GDM1 (cell line): ENCODE measurements at regions not wholly inside any gene's neighbourhood (a gene's known extent, or its start where the extent isn't known, plus 50 kb on each side); places are given as distances from the start of the nearest gene placed in this dataset.

ENCODE experiments used
- DNase-seq: peaks from one replicate; lab custom pipeline; 2025; lab: John Stamatoyannopoulos, UW

GRCh38 chr7:40923626-40924025, 779.3 kb downstream of the INHBA start:
- no peak for DNase-seq

GRCh38 chr7:40922316-40922670, 780.6 kb downstream of the INHBA start:
- DNase-seq, result no peak

GRCh38 chr7:40921589-40922315, 781.1 kb downstream of the INHBA start:
- DNase-seq, result no peak

GRCh38 chr7:40918701-40919271, 784.0 kb downstream of the SUGCT start:
- no peak for DNase-seq

GRCh38 chr7:40916813-40917212, 782.0 kb downstream of the SUGCT start:
- DNase-seq, result no peak

- no peak for DNase-seq
Observed at GRCh38 chr7:40915071-40915470, 780.3 kb downstream of the SUGCT start.
